ENCODE measurements at regions not wholly inside any gene's neighbourhood (a gene's known extent, or its start where the extent isn't known, plus 50 kb on each side); places are given as distances from the start of the nearest gene placed in this dataset.

DNA sequence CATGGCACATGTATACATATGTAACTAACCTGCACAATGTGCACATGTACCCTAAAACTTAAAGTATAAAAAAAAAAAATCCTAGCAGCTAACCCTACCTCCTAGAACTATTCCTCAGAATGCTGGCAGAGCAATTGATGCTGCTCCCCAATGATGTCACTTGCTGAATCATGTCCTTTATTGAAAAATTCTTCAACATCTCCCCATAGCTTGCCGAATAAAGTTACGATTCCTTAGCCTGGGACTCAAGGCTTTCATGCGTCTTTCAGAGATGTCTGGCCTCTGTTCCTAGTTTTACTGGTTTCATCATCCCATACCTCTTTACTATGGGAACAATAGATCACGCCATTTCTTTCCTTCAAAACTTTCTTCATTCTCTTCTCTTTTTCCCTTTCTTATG is 174.7 kb upstream of the FAT1 start:
- H3K9me3 Mint-ChIP-seq: peaks cover 21 to 33% of the 10 kb centered on the region in 2 donors
- ATAC-seq (replicated peaks): no peak
- no peak overlapping the region for H3K27ac Mint-ChIP-seq
- no peak for DNase-seq
- H3K4me3 Mint-ChIP-seq: no peak overlapping the region
- no peaks in the 10 kb centered on the region for H3K36me3 Mint-ChIP-seq (ENCODE audit: insufficient read depth)
- no peaks in the 10 kb centered on the region for H3K4me1 Mint-ChIP-seq (ENCODE audit: low read depth in 2 of 2)
- H3K27me3 Mint-ChIP-seq: no peaks in the 10 kb centered on the region

DNA sequence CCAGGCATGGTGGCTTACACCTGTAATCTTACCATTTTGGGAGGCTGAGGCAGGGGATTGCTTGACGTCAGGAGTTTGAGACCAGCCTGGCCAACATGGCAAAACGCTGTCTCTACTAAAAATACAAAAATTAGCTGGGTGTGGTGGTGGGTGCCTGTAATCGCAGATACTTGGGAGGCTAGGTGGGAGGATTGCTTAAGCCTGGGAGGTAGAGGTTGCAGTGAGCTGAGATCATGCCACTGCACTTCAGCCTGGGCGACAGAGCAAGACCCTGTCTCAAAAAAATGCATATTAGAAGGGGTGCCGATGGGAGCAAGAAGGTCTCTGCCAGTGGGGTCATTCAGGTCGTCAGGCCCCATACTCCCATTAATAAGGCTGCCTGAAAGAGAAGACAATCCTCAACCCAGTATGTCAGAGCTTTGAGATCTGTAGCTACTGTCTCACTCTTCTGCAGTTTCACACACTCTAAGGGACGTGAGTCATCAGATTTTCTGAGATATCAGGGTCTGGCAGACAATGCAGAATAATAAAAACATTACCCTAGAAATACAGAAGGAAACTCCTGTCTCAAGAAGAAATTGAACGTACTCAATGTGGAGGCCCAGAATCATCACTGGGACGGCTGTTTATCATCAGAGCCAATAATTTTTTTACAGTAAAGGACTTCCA is 176.7 kb upstream of the FAT1 start:
- H3K27me3 Mint-ChIP-seq: no peaks in the 10 kb centered on the region
- DNase-seq (no peak), ATAC-seq (replicated peaks) (no peak)
- H3K36me3 Mint-ChIP-seq (ENCODE audit: insufficient read depth): no peaks in the 10 kb centered on the region
- peaks cover 18 to 22% of the 10 kb centered on the region in 2 donors for H3K9me3 Mint-ChIP-seq
- H3K4me3 Mint-ChIP-seq: no peak overlapping the region
- no peaks in the 10 kb centered on the region for H3K4me1 Mint-ChIP-seq (ENCODE audit: low read depth in 2 of 2)
- H3K27ac Mint-ChIP-seq: no peak overlapping the region

DNA sequence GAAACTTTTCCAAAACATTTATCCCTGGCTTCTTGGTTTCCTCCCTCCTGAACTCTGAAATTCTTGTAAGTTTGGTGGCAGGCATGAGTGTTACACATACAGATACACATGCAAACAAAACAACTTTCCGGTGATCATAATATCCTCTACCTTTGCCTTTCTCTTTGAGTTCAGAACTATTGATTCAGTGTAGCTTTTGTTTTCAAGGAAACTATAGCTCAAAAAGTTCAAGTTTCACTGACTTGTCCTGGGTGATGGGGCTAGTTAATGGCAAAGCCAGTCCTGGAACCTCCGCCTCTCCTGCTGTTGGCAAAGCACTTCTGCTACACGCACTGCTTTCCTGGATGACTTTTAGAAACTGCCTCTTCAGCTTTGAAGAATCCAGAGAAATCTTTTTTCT is 177.3 kb upstream of the FAT1 start:
- H3K36me3 Mint-ChIP-seq (ENCODE audit: insufficient read depth): no peaks in the 10 kb centered on the region
- H3K27ac Mint-ChIP-seq: no peak overlapping the region
- H3K9me3 Mint-ChIP-seq: peaks cover 17 to 25% of the 10 kb centered on the region in 2 donors
- ATAC-seq (replicated peaks): no peak
- no peak overlapping the region for H3K4me3 Mint-ChIP-seq
- no peaks in the 10 kb centered on the region for H3K27me3 Mint-ChIP-seq
- no peaks in the 10 kb centered on the region for H3K4me1 Mint-ChIP-seq (ENCODE audit: low read depth in 2 of 2)
- no peak for DNase-seq

DNA sequence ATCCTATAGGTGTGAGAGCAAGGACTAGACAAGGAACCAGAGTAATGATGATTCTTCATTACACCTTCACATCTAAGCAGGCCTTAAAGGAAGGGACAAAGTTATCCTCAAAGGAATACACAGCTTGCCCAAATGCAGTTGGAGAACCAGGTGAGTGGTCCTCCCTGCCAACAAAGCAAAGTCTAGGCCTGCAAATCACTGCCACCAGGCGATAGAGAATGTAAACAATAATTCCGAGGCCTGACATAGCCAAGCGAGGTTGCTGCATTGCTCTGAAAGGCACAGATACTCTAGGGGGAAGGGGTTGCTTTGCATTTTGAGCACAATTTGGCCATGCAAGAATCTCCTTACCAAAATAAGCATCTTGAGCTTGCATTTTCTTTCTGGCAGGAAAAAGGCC is 178.2 kb upstream of the FAT1 start:
- H3K27me3 Mint-ChIP-seq: no peaks in the 10 kb centered on the region

DNA sequence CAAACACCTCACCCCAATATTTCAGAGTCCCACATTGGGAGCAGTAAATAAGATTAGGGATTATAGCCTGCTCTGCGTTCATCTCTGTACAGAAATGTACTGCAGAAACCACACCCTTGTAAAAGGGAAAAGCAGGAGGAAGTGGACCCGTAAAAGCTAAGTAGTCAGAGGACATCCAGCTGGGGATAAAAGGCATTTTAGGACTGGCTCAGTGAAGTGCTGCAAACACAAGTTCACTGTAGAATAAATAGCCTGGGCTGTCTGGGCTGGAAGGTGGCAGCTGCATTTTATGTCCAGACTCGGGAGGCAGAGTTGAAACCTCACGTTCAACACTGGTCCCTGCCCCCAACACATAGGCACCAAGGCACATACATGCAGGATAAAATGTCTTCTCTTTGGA is 178.7 kb upstream of the FAT1 start:
- no peaks in the 10 kb centered on the region for H3K4me1 Mint-ChIP-seq (ENCODE audit: low read depth in 2 of 2)
- no peak overlapping the region for H3K27ac Mint-ChIP-seq
- H3K27me3 Mint-ChIP-seq: no peaks in the 10 kb centered on the region
- ATAC-seq (replicated peaks) (no peak), DNase-seq (no peak)
- no peaks in the 10 kb centered on the region for H3K36me3 Mint-ChIP-seq (ENCODE audit: insufficient read depth)
- peaks cover 13 to 14% of the 10 kb centered on the region in 2 donors for H3K9me3 Mint-ChIP-seq
- H3K4me3 Mint-ChIP-seq: no peak overlapping the region

More for the DNA sequence above, 178.2 kb upstream of the FAT1 start:
- ATAC-seq (replicated peaks): no peak
- H3K4me3 Mint-ChIP-seq: no peak overlapping the region
- no peak for DNase-seq
- no peaks in the 10 kb centered on the region for H3K36me3 Mint-ChIP-seq (ENCODE audit: insufficient read depth)
- H3K4me1 Mint-ChIP-seq (ENCODE audit: low read depth in 2 of 2): no peaks in the 10 kb centered on the region
- no peak overlapping the region for H3K27ac Mint-ChIP-seq
- peaks cover 14 to 18% of the 10 kb centered on the region in 2 donors for H3K9me3 Mint-ChIP-seq

DNA sequence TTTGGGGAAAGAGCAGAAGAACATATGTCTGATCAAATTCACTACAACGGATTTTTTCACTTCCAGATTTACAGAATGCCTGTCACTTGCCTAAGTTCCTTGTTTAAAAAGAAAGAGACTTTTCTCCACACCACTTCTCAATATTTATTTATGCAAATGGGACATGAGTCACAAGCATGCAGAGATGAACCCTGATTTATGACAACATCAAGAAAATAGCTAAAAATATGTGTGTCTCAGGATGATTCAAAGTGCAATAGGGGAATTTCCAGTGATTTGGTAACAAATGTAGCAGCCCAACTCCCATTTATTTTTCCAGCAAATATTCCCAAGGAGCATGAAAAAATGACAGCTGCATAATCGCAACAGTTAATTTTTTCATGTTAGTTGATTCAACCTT is 180.4 kb upstream of the FAT1 start:
- no peak for ATAC-seq (replicated peaks)
- DNase-seq: no peak
- no peaks in the 10 kb centered on the region for H3K4me1 Mint-ChIP-seq (ENCODE audit: low read depth in 2 of 2)
- no peak overlapping the region for H3K27ac Mint-ChIP-seq
- no peak overlapping the region for H3K4me3 Mint-ChIP-seq
- H3K27me3 Mint-ChIP-seq: no peaks in the 10 kb centered on the region
- H3K36me3 Mint-ChIP-seq (ENCODE audit: insufficient read depth): no peaks in the 10 kb centered on the region
- peaks cover 9 to 14% of the 10 kb centered on the region in 2 donors for H3K9me3 Mint-ChIP-seq

DNA sequence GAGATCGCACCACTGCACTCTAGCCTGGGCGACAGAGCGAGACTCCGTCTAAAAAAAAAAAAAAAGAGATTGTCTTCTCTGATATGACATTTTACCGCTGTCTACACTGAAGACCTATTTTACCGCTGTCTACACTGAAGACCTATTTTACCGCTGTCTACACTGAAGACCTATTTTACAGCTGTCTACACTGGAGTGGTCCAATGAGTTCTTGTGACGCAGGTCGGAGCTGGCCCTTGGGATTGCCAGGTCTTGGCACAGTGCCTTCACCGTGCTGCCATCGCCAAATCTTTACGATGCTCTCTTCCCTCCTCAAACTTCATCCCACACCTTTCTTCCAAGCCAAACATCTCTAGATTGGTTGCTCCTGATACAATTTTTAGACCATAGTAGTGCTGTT is 183.1 kb upstream of the FAT1 start:
- Mint-ChIP-seq H3K4me1 (ENCODE audit: low read depth in 2 of 2) (no peaks in the 10 kb centered on the region), H3K36me3 (ENCODE audit: insufficient read depth) (no peaks in the 10 kb centered on the region), H3K4me3 (no peak overlapping the region), H3K9me3 (peaks cover 9 to 14% of the 10 kb centered on the region in 2 donors), H3K27ac (no peak overlapping the region), H3K27me3 (no peaks in the 10 kb centered on the region)
- DNase-seq: no peak
- ATAC-seq (replicated peaks): no peak

DNA sequence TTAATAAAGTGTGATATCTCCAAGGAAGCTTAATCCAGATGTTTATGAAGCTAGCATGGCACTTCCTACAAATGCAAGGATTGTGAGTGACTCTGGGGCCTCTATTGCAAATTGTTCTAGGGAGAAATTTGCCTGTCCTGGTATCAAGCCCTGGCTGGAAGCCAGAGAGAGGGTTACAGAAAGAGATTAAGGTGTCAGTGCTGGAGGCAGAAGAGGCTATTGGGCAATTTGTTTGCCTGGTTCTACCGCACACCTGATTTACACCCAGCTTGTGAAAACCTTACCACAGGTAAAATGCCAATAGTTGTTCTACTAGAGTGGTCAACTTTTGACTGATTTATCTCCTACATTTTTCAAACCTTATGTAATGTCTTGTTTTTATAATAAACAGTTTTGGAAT is 186.7 kb upstream of the FAT1 start:
- DNase-seq (no peak), ATAC-seq (replicated peaks) (no peak)
- Mint-ChIP-seq H3K27me3 (no peaks in the 10 kb centered on the region), H3K36me3 (ENCODE audit: insufficient read depth) (no peaks in the 10 kb centered on the region), H3K9me3 (peaks cover 6 to 8% of the 10 kb centered on the region in 2 donors), H3K4me1 (ENCODE audit: low read depth in 2 of 2) (no peaks in the 10 kb centered on the region), H3K4me3 (no peak overlapping the region), H3K27ac (no peak overlapping the region)

DNA sequence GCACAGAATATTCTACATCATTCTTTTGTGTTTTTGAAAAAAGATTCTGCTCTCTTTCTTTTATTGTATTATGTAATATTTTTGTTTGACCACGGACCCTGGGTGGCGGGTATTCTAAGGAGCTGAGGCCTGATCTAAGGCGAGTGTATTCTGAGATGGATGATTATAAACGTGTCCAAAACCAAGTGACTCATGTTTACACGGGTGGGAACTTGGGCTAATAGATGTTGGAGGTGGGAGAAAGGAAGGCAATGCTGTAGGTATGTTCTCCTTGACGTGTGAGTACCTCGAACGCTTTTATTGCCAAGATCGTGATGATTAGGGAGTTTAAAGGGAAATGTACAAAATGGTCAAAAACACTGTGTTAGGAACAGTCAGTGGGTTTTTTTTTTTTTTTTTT is 188.9 kb upstream of the FAT1 start:
- no peaks in the 10 kb centered on the region for H3K4me1 Mint-ChIP-seq (ENCODE audit: low read depth in 2 of 2)
- no peak overlapping the region for H3K4me3 Mint-ChIP-seq
- no peak for DNase-seq
- H3K27ac Mint-ChIP-seq: no peak overlapping the region
- no peaks in the 10 kb centered on the region for H3K27me3 Mint-ChIP-seq
- peaks cover 3 to 5% of the 10 kb centered on the region in 2 donors for H3K9me3 Mint-ChIP-seq
- no peak for ATAC-seq (replicated peaks)
- H3K36me3 Mint-ChIP-seq (ENCODE audit: insufficient read depth): no peaks in the 10 kb centered on the region

DNA sequence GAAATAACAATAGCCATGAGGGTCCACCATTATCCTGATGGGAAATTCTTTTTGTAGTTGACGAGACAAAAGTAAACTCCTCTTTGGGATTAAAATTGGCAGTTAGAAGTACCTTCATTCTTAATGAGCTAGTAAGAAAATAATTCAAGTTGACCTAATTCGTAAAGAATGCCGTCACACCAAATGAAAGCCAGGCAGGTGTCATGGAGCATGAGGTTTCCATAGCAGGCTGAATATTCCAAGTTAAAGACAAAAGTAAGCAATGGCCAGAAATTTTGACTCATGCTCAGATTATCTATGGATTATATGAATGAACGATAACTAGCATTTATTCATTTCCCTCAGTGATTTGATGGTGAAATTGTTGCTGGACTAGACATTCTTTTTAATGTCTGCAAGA is 192.2 kb upstream of the FAT1 start:
- Mint-ChIP-seq H3K9me3 (peaks cover 9 to 16% of the 10 kb centered on the region in 2 donors), H3K4me1 (ENCODE audit: low read depth in 2 of 2) (no peaks in the 10 kb centered on the region), H3K27ac (no peak overlapping the region), H3K27me3 (no peaks in the 10 kb centered on the region), H3K36me3 (ENCODE audit: insufficient read depth) (no peaks in the 10 kb centered on the region), H3K4me3 (no peak overlapping the region)
- ATAC-seq (replicated peaks) (no peak), DNase-seq (no peak)

DNA sequence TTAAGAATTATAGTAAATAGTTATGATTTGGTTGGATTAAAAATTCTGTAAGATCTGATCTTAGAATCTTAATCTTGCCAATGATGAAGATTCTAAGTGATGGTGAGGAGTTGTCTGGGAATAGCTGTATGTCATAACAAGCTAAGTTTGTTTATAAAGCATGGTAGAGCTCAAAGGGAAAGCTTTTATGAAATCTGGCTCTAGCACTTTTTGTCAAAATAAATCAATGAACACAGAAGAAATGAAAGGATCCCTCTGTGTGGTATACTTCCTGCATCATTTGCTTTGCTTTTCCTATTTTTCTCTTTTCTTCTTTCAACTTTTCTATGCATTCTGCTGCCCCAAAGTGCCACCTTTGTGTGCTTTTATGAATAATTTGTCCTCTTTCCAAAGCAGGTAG is 193.5 kb upstream of the FAT1 start:
- Mint-ChIP-seq H3K4me1 (ENCODE audit: low read depth in 2 of 2) (no peaks in the 10 kb centered on the region), H3K4me3 (no peak overlapping the region), H3K9me3 (peaks cover 9 to 16% of the 10 kb centered on the region in 2 donors), H3K27ac (no peak overlapping the region), H3K27me3 (no peaks in the 10 kb centered on the region), H3K36me3 (ENCODE audit: insufficient read depth) (no peaks in the 10 kb centered on the region)
- DNase-seq (no peak), ATAC-seq (replicated peaks) (no peak)

DNA sequence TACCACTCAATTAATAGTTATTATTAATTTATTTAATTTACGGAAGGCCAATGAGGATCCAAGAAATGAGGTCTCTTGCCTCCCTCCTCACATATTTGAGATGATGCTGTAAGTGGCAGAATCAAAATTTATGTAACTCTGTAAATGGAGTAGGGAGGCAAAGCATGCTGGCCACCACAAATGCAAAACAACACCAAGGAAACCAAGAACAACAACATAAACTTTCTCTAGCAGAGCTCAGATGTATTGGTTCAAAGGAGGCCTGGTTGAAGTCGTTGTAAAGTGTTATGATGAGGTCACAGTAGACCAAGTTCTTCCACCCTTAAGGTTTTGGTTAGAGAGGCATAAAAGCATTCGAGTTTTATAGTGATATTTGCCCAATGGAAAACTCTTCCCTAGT is 194.8 kb upstream of the FAT1 start:
- Mint-ChIP-seq H3K27ac (no peak overlapping the region), H3K9me3 (peaks cover 6 to 16% of the 10 kb centered on the region in 2 donors), H3K27me3 (no peaks in the 10 kb centered on the region), H3K4me3 (no peak overlapping the region), H3K4me1 (ENCODE audit: low read depth in 2 of 2) (no peaks in the 10 kb centered on the region), H3K36me3 (ENCODE audit: insufficient read depth) (no peaks in the 10 kb centered on the region)
- ATAC-seq (replicated peaks) (no peak), DNase-seq (no peak)

DNA sequence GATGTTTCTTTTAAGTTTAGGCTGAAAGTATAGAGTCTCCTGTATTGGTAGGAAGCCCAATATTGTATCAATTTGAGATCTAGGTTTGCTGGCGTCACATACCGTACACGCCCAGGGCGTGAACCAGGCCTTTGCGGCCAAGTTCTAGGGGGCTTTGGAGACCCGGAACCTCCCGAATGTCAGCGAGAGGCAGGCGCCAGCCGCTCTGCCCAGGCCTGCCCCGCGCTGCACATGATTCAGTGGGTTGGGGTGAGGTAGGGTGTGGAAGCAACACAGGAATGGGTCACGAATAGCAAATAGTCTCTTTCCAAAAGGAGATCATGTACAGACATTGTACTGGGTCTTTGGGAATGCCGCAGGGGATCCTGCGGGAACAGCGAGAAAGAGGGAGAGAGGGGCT is 195.7 kb upstream of the FAT1 start:
- ATAC-seq (replicated peaks) (no peak), DNase-seq (no peak)
- H3K4me1 Mint-ChIP-seq (ENCODE audit: low read depth in 2 of 2): no peaks in the 10 kb centered on the region
- no peaks in the 10 kb centered on the region for H3K27me3 Mint-ChIP-seq
- no peaks in the 10 kb centered on the region for H3K36me3 Mint-ChIP-seq (ENCODE audit: insufficient read depth)
- H3K9me3 Mint-ChIP-seq: peaks cover 6 to 16% of the 10 kb centered on the region in 2 donors
- no peak overlapping the region for H3K27ac Mint-ChIP-seq
- no peak overlapping the region for H3K4me3 Mint-ChIP-seq

DNA sequence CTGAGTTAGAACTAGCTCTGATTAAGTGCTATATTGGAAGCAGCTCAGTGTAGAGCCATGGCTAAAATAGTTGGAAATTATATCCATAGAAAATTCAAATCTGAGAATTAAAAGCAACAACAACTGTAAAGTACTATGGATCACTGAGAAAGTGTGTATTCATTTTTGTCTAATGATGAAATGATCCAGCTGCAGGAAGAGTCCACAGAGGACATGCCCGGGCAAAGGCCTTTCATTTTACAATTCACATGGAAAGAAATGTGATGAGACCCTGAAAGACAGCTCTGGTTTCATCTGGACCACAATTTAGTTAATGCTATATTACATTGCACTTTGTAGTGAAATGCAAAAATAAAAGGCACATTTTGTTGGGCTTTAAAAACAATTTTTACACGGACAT is 196.8 kb upstream of the FAT1 start:
- Mint-ChIP-seq H3K36me3 (ENCODE audit: insufficient read depth) (no peaks in the 10 kb centered on the region), H3K27ac (no peak overlapping the region), H3K9me3 (peaks cover 11 to 16% of the 10 kb centered on the region in 2 donors), H3K4me1 (ENCODE audit: low read depth in 2 of 2) (no peaks in the 10 kb centered on the region), H3K27me3 (no peaks in the 10 kb centered on the region), H3K4me3 (no peak overlapping the region)
- ATAC-seq (replicated peaks) (no peak), DNase-seq (no peak)

DNA sequence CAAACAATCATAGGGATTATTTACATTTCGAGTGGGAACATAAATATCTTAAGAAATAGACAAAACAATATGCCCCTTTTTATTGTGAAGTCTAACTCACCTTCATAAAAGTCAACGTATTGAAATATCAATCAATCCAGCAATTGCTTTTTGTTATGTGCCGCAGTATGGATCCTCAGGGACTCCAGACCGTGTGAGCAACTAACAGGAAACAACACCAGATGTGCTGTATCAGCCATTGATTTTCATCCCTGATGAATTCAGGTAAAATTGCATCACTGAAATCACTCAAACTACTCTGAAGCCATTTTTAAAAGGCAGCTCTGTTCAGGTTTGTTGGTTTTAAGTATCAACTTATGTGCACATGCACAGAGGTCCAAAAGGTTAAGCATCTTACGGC is 197.3 kb upstream of the FAT1 start:
- Mint-ChIP-seq H3K27ac (no peak overlapping the region), H3K4me1 (ENCODE audit: low read depth in 2 of 2) (no peaks in the 10 kb centered on the region), H3K9me3 (peaks cover 11 to 16% of the 10 kb centered on the region in 2 donors), H3K36me3 (ENCODE audit: insufficient read depth) (no peaks in the 10 kb centered on the region), H3K27me3 (no peaks in the 10 kb centered on the region), H3K4me3 (no peak overlapping the region)
- ATAC-seq (replicated peaks) (no peak), DNase-seq (no peak)
